Mesothelial cell of epicardium (in vitro differentiated cells): ENCODE measurements at regions not wholly inside any gene's neighbourhood (a gene's known extent, or its start where the extent isn't known, plus 50 kb on each side); places are given as distances from the start of the nearest gene placed in this dataset.
"Not testable (repeated sequence)": the region's sequence is repeated elsewhere in the genome, so short reads cannot be mapped to it uniquely, and the experiment has no call there.

Experiments
- DNase-seq, 2 experiments: peaks; one replicate each; pipeline ENCODE4 v3.0.0; 2021; ENCODE audit warnings: low spot score in 2 of 2; ENCODE audit not compliant: unreplicated experiment in 2 of 2
- H3K27ac Mint-ChIP-seq: 2 replicates; pipeline ENCODE4 v1.8.0; 2021; ENCODE audit warnings: mixed read lengths
- H3K27me3 Mint-ChIP-seq: 2 replicates; pipeline ENCODE4 v1.8.0; 2021; ENCODE audit warnings: low read depth, mixed read lengths
- H3K36me3 Mint-ChIP-seq: 2 replicates; pipeline ENCODE4 v1.8.0; 2021; ENCODE audit warnings: mixed read lengths
- H3K4me1 Mint-ChIP-seq: 2 replicates; pipeline ENCODE4 v1.8.0; 2021; ENCODE audit warnings: mixed read lengths
- H3K4me3 Mint-ChIP-seq: 2 replicates; pipeline ENCODE4 v1.8.0; 2021; ENCODE audit warnings: mild to moderate bottlenecking, moderate library complexity, mixed read lengths
- H3K9me3 Mint-ChIP-seq: 2 replicates; pipeline ENCODE4 v1.8.0; 2021; ENCODE audit warnings: mixed read lengths
- TF ChIP-seq, protein P1 (sequence below): fragments of 200-600 bp; sonication (generic); IDR thresholded peaks from one replicate; pipeline ENCODE4 v1.5.0; 2021; ENCODE audit warnings: antibody characterized with exemption; ENCODE audit not compliant: unreplicated experiment

DNA sequence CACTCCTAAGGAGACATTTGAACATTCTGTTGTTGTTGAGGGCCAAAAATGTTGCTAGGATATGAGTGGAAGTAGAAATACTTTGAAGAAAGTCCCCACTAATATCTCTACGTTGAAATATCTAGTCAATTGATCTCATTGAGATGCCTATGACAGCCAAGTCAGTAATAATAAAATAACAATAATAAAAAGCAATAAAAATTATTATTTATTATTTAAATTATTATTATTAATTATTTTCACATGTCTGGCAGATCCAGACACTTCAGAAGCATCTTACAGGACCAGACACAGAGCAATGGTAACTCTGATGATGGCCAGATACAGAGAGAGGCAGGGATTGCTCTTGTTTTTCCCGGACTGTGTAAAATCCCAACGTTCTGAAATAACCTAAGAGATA, 143.5 kb upstream of the PALMD start:
- H3K9me3 Mint-ChIP-seq = peaks cover 8% of the 10 kb centered on the region
- H3K4me3 Mint-ChIP-seq = no peak overlapping the region
- H3K27me3 Mint-ChIP-seq = no peaks in the 10 kb centered on the region
- H3K36me3 Mint-ChIP-seq = peaks cover 2% of the 10 kb centered on the region
- TF ChIP-seq, protein P1, sequence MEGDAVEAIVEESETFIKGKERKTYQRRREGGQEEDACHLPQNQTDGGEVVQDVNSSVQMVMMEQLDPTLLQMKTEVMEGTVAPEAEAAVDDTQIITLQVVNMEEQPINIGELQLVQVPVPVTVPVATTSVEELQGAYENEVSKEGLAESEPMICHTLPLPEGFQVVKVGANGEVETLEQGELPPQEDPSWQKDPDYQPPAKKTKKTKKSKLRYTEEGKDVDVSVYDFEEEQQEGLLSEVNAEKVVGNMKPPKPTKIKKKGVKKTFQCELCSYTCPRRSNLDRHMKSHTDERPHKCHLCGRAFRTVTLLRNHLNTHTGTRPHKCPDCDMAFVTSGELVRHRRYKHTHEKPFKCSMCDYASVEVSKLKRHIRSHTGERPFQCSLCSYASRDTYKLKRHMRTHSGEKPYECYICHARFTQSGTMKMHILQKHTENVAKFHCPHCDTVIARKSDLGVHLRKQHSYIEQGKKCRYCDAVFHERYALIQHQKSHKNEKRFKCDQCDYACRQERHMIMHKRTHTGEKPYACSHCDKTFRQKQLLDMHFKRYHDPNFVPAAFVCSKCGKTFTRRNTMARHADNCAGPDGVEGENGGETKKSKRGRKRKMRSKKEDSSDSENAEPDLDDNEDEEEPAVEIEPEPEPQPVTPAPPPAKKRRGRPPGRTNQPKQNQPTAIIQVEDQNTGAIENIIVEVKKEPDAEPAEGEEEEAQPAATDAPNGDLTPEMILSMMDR = no peak
- DNase-seq = no peak
- H3K27ac Mint-ChIP-seq = no peak overlapping the region
- H3K4me1 Mint-ChIP-seq = peaks cover 3% of the 10 kb centered on the region

DNA sequence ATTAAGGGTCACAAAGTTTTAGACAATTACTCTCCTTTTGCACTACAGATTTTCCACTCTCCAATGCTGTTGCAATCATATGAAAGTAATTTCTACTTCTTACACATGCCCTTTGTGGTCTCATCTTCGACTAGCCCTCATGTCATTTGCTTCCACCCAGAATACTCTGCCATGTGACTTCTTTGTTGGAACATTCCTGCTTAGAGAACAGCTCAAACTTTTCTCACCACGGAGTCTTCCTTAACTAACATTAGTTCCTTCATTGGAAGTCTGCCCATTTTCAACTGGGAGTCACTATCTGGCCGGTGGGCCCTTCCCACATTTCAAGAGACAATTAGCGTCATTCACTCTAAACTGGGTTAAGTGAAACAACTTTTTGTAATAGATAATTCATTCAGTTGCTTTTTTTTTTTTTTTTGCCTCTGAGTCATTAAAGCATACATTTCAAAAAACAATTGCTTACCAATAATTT, 142.6 kb upstream of the PALMD start:
- Mint-ChIP-seq H3K27me3 (no peaks in the 10 kb centered on the region), H3K27ac (peak overlapping the region; percentile 13), H3K36me3 (peaks cover 2% of the 10 kb centered on the region), H3K4me3 (no peak overlapping the region), H3K9me3 (peaks cover 8% of the 10 kb centered on the region), H3K4me1 (peaks cover 3% of the 10 kb centered on the region)
- TF ChIP-seq, protein P1 = no peak
- DNase-seq = no peak

DNA sequence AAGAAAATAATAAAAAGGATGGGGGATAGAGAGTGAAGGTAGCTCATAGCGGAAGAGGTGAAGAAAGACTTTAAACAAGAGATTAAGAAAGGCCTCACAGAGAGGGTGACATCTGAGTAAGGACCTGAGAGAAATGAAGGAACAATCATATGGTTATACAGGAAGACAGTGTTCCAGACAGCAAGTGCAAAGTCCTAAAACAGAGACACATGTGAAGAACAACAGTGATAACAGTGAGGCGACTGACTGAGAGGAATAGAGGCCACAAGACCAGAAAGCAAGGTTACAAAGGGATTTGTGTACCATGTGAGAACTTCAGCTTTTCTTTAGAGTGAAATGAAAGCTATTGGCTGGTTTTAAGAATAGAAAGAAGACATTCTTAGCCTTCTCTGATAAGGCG, 141.6 kb upstream of the PALMD start:
- TF ChIP-seq, protein P1 = no peak
- Mint-ChIP-seq H3K9me3 (peaks cover 8% of the 10 kb centered on the region), H3K4me1 (peaks cover 3% of the 10 kb centered on the region), H3K27me3 (no peaks in the 10 kb centered on the region), H3K36me3 (peaks cover 2% of the 10 kb centered on the region), H3K4me3 (no peak overlapping the region), H3K27ac (no peak overlapping the region)
- DNase-seq = no peak

DNA sequence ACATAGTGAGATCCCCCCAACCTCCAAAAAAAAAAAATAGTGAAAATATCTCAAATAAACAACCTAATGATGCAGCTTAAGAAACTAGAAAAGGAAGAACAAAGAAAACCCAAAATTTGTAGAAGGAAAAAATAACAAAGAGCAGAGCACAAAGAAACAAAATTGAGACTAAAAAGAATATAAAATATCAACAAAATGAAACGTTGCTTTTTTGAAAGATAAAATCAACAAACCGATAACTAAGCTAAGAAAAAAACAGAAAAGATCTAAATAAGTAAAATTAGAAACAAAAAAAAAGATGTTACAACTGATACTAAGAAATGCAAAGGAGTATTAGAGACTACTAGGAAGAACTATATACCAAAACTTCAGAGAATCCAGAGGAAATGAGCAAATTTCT, 139.3 kb upstream of the PALMD start:
- H3K27me3 Mint-ChIP-seq = no peaks in the 10 kb centered on the region
- peaks cover 3% of the 10 kb centered on the region for H3K4me1 Mint-ChIP-seq
- no peak overlapping the region for H3K4me3 Mint-ChIP-seq
- TF ChIP-seq, protein P1 = no peak
- peaks cover 14% of the 10 kb centered on the region for H3K9me3 Mint-ChIP-seq
- H3K27ac Mint-ChIP-seq = no peak overlapping the region
- no peak for DNase-seq
- H3K36me3 Mint-ChIP-seq = peaks cover 2% of the 10 kb centered on the region

DNA sequence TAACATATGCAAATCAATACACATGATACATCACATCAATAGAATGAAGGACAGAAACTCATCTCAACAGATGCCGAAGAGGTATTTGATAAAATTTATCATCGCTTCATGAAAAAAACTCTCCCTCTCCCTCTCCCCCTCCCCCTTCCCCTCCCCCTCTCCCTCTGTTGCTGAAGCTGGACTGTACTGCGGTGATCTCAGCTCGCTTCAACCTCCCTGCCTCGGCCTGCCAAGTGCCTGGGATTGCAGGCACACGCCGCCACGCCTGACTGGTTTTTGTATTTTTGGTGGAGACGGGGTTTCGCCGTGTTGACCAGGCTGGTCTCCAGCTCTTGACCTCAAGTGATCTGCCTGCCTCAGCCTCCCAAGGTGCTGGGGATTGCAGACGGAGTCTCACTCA, 138.5 kb upstream of the PALMD start:
- H3K36me3 Mint-ChIP-seq, H3K27me3 Mint-ChIP-seq, H3K4me3 Mint-ChIP-seq, H3K27ac Mint-ChIP-seq, DNase-seq, H3K4me1 Mint-ChIP-seq: not testable (repeated sequence)
- peaks cover 14% of the 10 kb centered on the region for H3K9me3 Mint-ChIP-seq

DNA sequence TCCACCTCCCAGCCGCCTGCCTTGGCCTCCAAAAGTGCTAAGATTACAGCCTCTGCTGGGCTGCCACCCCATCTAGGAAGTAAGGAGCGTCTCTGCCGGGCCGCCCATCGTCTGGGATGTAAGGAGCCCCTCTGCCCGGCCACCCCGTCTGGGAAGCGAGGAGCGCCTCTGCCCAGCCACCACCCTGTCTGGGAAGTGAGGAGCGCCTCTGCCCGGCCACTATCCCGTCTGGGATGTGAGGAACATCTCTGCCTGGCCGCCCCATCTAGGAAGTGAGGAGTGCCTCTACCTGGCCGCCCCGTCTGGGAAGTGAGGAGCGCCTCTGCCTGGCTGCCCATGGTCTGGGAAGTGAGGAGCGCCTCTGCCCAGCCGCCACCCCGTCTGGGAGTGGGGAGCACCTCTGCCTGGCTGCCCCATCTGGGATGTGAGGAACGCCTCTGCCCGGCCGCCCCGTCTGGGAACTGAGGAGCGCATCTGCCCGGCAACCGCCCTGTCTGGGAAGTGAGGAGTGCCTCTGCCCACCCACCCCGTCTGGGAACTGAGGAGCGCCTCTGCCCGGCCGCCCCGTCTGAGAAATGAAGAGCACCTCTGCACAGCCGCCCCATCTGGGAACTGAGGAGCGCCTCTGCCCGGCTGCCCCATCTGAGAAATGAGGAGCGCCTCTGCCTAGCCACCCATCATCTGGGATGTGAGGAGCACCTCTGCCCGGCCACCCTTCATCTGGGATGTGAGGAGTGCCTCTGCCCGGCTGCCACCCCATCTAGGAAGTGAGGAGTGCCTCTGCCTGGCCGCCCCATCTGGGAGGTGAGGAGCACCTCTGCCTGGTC, 137.8 kb upstream of the PALMD start:
- peaks cover 14% of the 10 kb centered on the region for H3K9me3 Mint-ChIP-seq
- TF ChIP-seq, protein P1 = no peak
- no peak for DNase-seq
- peaks cover 3% of the 10 kb centered on the region for H3K4me1 Mint-ChIP-seq
- H3K36me3 Mint-ChIP-seq = peaks cover 2% of the 10 kb centered on the region
- no peak overlapping the region for H3K27ac Mint-ChIP-seq
- H3K4me3 Mint-ChIP-seq = no peak overlapping the region
- no peaks in the 10 kb centered on the region for H3K27me3 Mint-ChIP-seq

DNA sequence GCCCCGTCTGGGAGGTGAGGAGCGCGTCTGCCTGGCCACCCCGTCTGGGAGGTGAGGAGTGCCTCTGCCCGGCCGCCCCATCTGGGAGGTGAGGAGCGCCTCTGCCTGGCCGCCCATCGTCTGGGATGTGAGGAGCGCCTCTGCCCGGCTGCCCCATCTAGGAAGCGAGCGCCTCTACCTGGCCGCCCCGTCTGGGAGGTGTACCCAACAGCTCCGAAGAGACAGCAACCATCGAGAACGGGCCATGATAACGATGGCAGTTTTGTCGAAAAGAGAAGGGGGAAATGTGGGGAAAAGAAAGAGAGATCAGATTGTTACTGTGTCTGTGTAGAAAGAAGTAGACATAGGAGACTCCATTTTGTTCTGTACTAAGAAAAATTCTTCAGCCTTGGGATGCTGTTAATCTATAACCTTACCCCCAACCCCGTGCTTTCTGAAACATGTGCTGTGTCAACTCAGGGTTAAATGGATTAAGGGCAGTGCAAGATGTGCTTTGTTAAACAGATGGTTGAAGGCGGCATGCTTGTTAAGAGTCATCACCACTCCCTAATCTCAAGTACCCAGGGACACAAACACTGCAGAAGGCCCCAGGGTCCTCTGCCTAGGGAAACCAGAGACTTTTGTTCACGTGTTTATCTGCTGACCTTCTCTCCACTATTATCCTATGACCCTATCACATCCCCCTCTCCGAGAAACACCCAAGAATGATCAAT, 137.0 kb upstream of the PALMD start:
- not testable (repeated sequence) for H3K27me3 Mint-ChIP-seq, H3K36me3 Mint-ChIP-seq, H3K27ac Mint-ChIP-seq, H3K4me1 Mint-ChIP-seq, DNase-seq, H3K4me3 Mint-ChIP-seq
- peaks cover 14% of the 10 kb centered on the region for H3K9me3 Mint-ChIP-seq

DNA sequence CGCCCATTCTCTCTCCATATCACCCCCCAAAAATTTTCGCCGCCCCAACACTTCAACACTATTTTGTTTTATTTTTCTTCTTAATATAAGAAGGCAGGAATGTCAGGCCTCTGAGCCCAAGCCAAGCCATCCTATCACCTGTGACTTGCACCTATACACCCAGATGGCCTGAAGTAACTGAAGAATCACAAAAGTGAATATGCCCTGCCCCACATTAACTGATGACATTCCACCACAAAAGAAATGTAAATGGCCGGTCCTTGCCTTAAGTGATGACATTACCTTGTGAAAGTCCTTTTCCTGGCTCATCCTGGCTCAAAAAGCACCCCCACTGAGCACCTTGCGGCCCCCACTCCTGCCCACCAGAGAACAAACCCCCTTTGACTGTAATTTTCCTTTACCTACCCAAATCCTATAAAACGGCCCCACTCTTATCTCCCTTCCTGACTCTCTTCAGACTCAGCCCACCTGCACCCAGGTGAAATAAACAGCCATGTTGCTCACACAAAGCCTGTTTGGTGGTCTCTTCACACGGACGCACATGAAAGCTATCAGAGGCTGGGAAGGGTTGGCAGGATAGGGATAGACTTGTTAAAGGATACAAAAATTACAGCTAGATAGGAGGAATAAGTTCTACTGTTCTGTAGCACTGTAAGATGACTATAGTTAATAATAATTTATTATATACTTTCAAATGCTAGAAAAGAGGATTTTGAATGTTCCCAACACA, 130.9 kb upstream of the PALMD start:
- H3K4me3 Mint-ChIP-seq, DNase-seq, H3K27ac Mint-ChIP-seq, H3K27me3 Mint-ChIP-seq, H3K4me1 Mint-ChIP-seq, H3K36me3 Mint-ChIP-seq, H3K9me3 Mint-ChIP-seq: not testable (repeated sequence)
